Esophagus muscularis mucosa (tissue), 4 donors: ENCODE measurements at regions not wholly inside any gene's neighbourhood (a gene's known extent, or its start where the extent isn't known, plus 50 kb on each side); places are given as distances from the start of the nearest gene placed in this dataset.

Experiments
- CTCF ChIP-seq, 3 experiments: fragments of 200-600 bp in 2 of 3; fragments of 450-650 bp in 1 of 3; sonication (generic) in 2 of 3; IDR thresholded peaks; one replicate each; pipeline ENCODE4 v1.5.1; 2017 to 2019; ENCODE audit warnings: antibody characterized with exemption in 3 of 3, mild to moderate bottlenecking in 2 of 3, moderate library complexity in 1 of 3
- EP300 ChIP-seq: sonication (generic); formaldehyde crosslinking; IDR thresholded peaks from one replicate; pipeline ENCODE4 v1.6.1; 2017; ENCODE audit warnings: antibody characterized with exemption
- POLR2A ChIP-seq: fragments of 450-650 bp; IDR thresholded peaks from one replicate; pipeline ENCODE4 v1.6.1; 2017; ENCODE audit warnings: antibody characterized with exemption, moderate library complexity, mild to moderate bottlenecking, low read depth
- POLR2AphosphoS5 ChIP-seq, 2 donors: sonication (generic); formaldehyde crosslinking; IDR thresholded peaks; one replicate each; pipeline ENCODE4 v1.6.1; 2017; ENCODE audit warnings: antibody characterized with exemption in 2 of 2

- TF ChIP-seq POLR2AphosphoS5 (IDR thresholded peaks at IDR 0.05) (no peak), CTCF (IDR thresholded peaks at IDR 0.05) (no peak), POLR2A (no peak), EP300 (no peak)
Measured at GRCh38 chr2:83565181-83565580, 893.9 kb downstream of the SUCLG1 start.
